ENCODE measurements at regions not wholly inside any gene's neighbourhood (a gene's known extent, or its start where the extent isn't known, plus 50 kb on each side); places are given as distances from the start of the nearest gene placed in this dataset.

DNA sequence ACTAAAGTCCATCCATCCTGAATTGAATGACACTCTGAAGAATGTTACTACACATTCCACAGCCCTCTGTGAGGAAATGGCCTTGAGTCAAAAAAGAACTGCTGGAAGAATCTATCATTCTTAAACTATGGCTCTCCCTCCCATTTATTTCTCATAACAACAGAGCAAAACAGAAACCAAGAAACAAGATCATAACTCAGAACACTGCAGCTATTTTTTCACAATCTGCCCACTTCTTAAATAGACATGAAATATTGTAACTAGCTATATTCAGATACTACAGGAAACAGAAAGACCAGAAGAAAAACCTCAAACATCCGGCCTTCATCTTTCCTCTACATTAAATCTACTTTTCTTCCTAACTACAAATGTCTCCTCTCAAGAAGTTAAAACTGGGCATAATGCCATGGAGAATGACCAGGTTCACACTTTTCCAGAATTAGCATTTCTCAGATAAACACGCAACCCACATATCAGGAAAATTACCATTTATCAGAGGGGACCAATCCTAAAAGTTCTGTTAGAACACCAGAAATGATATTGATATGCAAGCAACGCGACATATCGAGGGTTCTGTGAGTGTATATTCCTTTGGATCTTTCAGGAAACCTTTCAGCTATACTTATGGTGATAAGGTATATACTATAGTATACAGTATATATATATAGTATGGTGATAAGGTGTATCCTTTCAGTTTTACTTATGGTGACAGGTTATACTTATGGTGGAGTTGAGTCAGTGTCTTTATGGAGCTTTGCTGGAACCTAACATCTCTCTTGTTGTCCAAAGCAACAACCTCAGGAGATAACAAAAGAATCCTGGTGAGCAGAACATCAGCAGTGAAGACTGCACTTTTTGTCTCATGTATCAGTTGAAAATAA, 60.4 kb upstream of the IRF2 start:
- Histone ChIP-seq H2BK120ac (ENCODE audit: low read depth, low read length) (peak overlapping the region; percentile 24; the same call in 1 of the 2 replicates), H3K4me2 (ENCODE audit: low read depth, low read length) (peak overlapping the region; percentile 56; the same call in 1 of the 2 replicates), H2AK5ac (ENCODE audit: low read depth, low read length) (no peak overlapping the region), H3K14ac (replicated peaks; ENCODE audit: low read depth, low read length) (no peak overlapping the region; the same call in 1 of the 2 replicates), H3K27me3 (ENCODE audit: control insufficient read depth, insufficient read depth, low read length) (no peaks in the 10 kb centered on the region), H4K91ac (ENCODE audit: insufficient read depth, low read depth, low read length) (no peak overlapping the region), H3K36me3 (ENCODE audit: control insufficient read depth, insufficient read depth, low read length) (no peaks in the 10 kb centered on the region), H3K4ac (ENCODE audit: low read depth, low read length) (no peak overlapping the region), H4K5ac (ENCODE audit: low read depth, low read length) (no peak overlapping the region; the same call in 1 of the 2 replicates), H3K9me3 (ENCODE audit: control insufficient read depth, insufficient read depth, low read length) (no peaks in the 10 kb centered on the region), H3K9ac (ENCODE audit: low read depth, low read length) (no peak overlapping the region), H3K27ac (ENCODE audit: insufficient read depth, low read length) (no peak overlapping the region; the same call in 1 of the 2 replicates), H2BK15ac (ENCODE audit: low read depth, low read length) (no peak overlapping the region), H4K8ac (ENCODE audit: low read depth in 2 of 2, low read length in 2 of 2) (peak overlapping the region in 1 of 2 experiments; percentile 13; a peak in 2 of 4 replicates), H3K56ac (ENCODE audit: extremely low read depth, insufficient read depth, low read length) (no peak overlapping the region), H3K9me1 (ENCODE audit: insufficient read depth, low read length) (no peaks in the 10 kb centered on the region), H2AK9ac (replicated peaks; ENCODE audit: low read depth, low read length, poor library complexity) (no peak overlapping the region), H3K4me3 (ENCODE audit: insufficient read depth, low read depth, low read length) (no peak overlapping the region), H2AFZ (replicated peaks; ENCODE audit: low read length, poor library complexity) (no peak overlapping the region), H3K18ac (ENCODE audit: low read depth, low read length) (peak overlapping the region; percentile 59; the same call in 1 of the 2 replicates), H3K4me1 (ENCODE audit: control insufficient read depth, insufficient read depth, low read length) (no peaks in the 10 kb centered on the region), H3K79me1 (ENCODE audit: low read depth in 1 of 2, low read length in 2 of 2) (peaks cover 8 to 19% of the 10 kb centered on the region in 2 experiments), H3K23ac (ENCODE audit: low read depth, low read length) (no peak overlapping the region), H4K20me1 (ENCODE audit: insufficient read depth, low read length) (no peaks in the 10 kb centered on the region), H2BK5ac (ENCODE audit: low read depth, low read length, poor library complexity, severe bottlenecking) (peak overlapping the region; percentile 31), H2BK20ac (ENCODE audit: low read depth, low read length) (peak overlapping the region; percentile 64; the same call in 1 of the 2 replicates)
- no peak for TF ChIP-seq POLR2A (IDR thresholded peaks at IDR 0.05; ENCODE audit: low read depth, low read length)
- TF ChIP-seq CHD1 (IDR thresholded peaks at IDR 0.05; ENCODE audit: low read depth, low read length) = no peak
- TF ChIP-seq, protein P1, sequence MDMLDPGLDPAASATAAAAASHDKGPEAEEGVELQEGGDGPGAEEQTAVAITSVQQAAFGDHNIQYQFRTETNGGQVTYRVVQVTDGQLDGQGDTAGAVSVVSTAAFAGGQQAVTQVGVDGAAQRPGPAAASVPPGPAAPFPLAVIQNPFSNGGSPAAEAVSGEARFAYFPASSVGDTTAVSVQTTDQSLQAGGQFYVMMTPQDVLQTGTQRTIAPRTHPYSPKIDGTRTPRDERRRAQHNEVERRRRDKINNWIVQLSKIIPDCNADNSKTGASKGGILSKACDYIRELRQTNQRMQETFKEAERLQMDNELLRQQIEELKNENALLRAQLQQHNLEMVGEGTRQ (IDR thresholded peaks at IDR 0.05; ENCODE audit: low read depth, low read length) = no peak
- TF ChIP-seq, protein P2, sequence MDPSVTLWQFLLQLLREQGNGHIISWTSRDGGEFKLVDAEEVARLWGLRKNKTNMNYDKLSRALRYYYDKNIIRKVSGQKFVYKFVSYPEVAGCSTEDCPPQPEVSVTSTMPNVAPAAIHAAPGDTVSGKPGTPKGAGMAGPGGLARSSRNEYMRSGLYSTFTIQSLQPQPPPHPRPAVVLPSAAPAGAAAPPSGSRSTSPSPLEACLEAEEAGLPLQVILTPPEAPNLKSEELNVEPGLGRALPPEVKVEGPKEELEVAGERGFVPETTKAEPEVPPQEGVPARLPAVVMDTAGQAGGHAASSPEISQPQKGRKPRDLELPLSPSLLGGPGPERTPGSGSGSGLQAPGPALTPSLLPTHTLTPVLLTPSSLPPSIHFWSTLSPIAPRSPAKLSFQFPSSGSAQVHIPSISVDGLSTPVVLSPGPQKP (IDR thresholded peaks at IDR 0.05; ENCODE audit: borderline replicate concordance, low read depth, low read length) = no peak
- no peak for TF ChIP-seq RFX5 (IDR thresholded peaks at IDR 0.05; ENCODE audit: low read depth, low read length)
- peak; percentile 37; the same call in 1 of the 2 replicates for TF ChIP-seq CEBPB (IDR thresholded peaks at IDR 0.05; ENCODE audit: low read depth, low read length)
- TF ChIP-seq MAZ (IDR thresholded peaks at IDR 0.05; ENCODE audit: borderline replicate concordance, low read depth, low read length) = no peak
- ChIA-PET CTCF (no interaction called here), POLR2A (ENCODE audit: unreplicated experiment) (no interaction called here)
- intact Hi-C loops (cut with micrococcal nuclease) = loop anchor here (1.0 to 5.0 kb wide), 4 partner anchors 59 to 198 kb away; partner anchors contain the start of gene CENPU
- no CpG with 5 or more reads among the region's 5 CpGs for WGBS, 2 experiments (ENCODE audit: extremely low coverage in 2 of 2, insufficient read length in 1 of 2)
- dilution Hi-C loops (cut with HindIII; ENCODE audit: low sequenced_read_pairs, unreplicated experiment) = no loop called here
- BruUV-seq (replicated peaks) = no TSS peak
- DNase-seq = peak; percentile 67
- in situ Hi-C loops (cut with MboI; ENCODE audit: low sequenced_read_pairs) = loop anchor here (5.0 kb wide), 1 partner anchor 272 kb away; no protein-coding TSS in a partner anchor
- ATAC-seq (ENCODE audit: low read depth) = peak; percentile 7; the same call in 1 of the 2 replicates
